Thymus (tissue), 11 donors: ENCODE measurements at regions not wholly inside any gene's neighbourhood (a gene's known extent, or its start where the extent isn't known, plus 50 kb on each side); places are given as distances from the start of the nearest gene placed in this dataset.

Source experiments
- DNase-seq, 9 donors: peaks; one replicate each; pipeline ENCODE4 v3.0.0-alpha.2; 2013; ENCODE audit warnings: low spot score in 9 of 9, low read depth in 6 of 9, missing footprints in 1 of 9
- H3K27ac ChIP-seq, 2 donors: one replicate each; pipeline ENCODE4 v1.5.1; 2013; ENCODE audit warnings: control low read depth in 1 of 2, low read depth in 1 of 2, low read length in 1 of 2, mild to moderate bottlenecking in 1 of 2, moderate library complexity in 1 of 2
- H3K27me3 ChIP-seq, 2 donors: one replicate each; pipeline ENCODE4 v1.5.1; 2013; ENCODE audit warnings: low read length in 1 of 2; ENCODE audit not compliant: control insufficient read depth in 2 of 2, insufficient read depth in 1 of 2
- H3K36me3 ChIP-seq, 2 donors: one replicate each; pipeline ENCODE4 v1.5.1; 2013; ENCODE audit warnings: low read length in 1 of 2, mild to moderate bottlenecking in 1 of 2, moderate library complexity in 1 of 2; ENCODE audit not compliant: control insufficient read depth in 2 of 2, insufficient read depth in 2 of 2
- H3K4me1 ChIP-seq, 2 donors: one replicate each; pipeline ENCODE4 v1.5.1; 2013; ENCODE audit warnings: low read length in 2 of 2; ENCODE audit not compliant: control insufficient read depth in 2 of 2, insufficient read depth in 2 of 2
- H3K4me3 ChIP-seq, 2 donors: one replicate each; pipeline ENCODE4 v1.5.1; 2013; ENCODE audit warnings: low read length in 2 of 2, control low read depth in 1 of 2, mild to moderate bottlenecking in 1 of 2
- H3K9me3 ChIP-seq, 2 donors: one replicate each; pipeline ENCODE4 v1.5.1; 2013; ENCODE audit warnings: low read length in 1 of 2, mild to moderate bottlenecking in 1 of 2; ENCODE audit not compliant: control insufficient read depth in 2 of 2, insufficient read depth in 1 of 2
- WGBS: extraction: QIAGEN DNeasy Blood & Tissue Kit; methylation state at CpG from one replicate; pipeline ENCODE4 v1.1.7; 2013; 5-methylcytosine and 5-hydroxymethylcytosine counted together
- donor health status: healthy.

GRCh38 chr5:43985411-43985810 lies 382.4 kb downstream of the NNT start:
- Histone ChIP-seq H3K4me3 (no peak overlapping the region), H3K9me3 (peaks cover 0 to 11% of the 10 kb centered on the region in 2 donors), H3K27ac (no peak overlapping the region), H3K4me1 (no peaks in the 10 kb centered on the region), H3K36me3 (no peaks in the 10 kb centered on the region), H3K27me3 (no peaks in the 10 kb centered on the region)
- no peak for DNase-seq
- WGBS = 77% methylated on average over 3 of the region's 3 CpGs

DNA sequence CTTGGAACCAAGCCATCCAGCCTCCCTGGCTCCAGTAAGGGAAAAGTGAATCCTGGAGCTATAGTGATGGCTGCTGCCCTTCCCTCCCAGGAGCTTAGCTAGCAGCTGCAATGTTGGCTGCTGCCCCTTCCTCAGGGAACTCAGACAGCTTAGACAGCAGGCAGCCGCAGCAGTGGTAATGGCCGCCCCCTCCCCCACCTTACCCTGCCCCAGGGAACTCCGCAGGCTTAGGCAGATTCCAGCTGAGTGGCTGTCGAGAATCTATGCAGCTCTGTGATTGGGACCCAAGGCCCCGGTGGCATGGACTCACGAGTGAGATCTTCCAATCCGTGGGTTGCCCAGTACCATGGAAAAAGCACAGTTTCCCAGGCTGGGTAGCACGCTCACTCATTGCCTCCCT lies 378.6 kb downstream of the NNT start:
- Histone ChIP-seq H3K27ac (no peak overlapping the region), H3K36me3 (no peaks in the 10 kb centered on the region), H3K27me3 (no peaks in the 10 kb centered on the region), H3K4me3 (no peak overlapping the region), H3K4me1 (no peaks in the 10 kb centered on the region), H3K9me3 (peaks cover 0 to 11% of the 10 kb centered on the region in 2 donors)
- WGBS = 93% methylated on average over 8 of the region's 8 CpGs
- no peak for DNase-seq

- Histone ChIP-seq H3K9me3 (no peaks in the 10 kb centered on the region), H3K4me3 (no peak overlapping the region), H3K4me1 (no peaks in the 10 kb centered on the region), H3K27me3 (no peaks in the 10 kb centered on the region), H3K36me3 (no peaks in the 10 kb centered on the region), H3K27ac (no peak overlapping the region)
- 92% methylated on average over 2 of the region's 2 CpGs for WGBS
- DNase-seq = no peak
Observed at GRCh38 chr5:43973908-43974307, 370.9 kb downstream of the NNT start.

- H3K4me3 ChIP-seq = no peak overlapping the region
- H3K27me3 ChIP-seq = no peaks in the 10 kb centered on the region
- H3K36me3 ChIP-seq = no peaks in the 10 kb centered on the region
- DNase-seq = no peak
- no peaks in the 10 kb centered on the region for H3K9me3 ChIP-seq
- 93% methylated on average over 2 of the region's 2 CpGs for WGBS
- no peaks in the 10 kb centered on the region for H3K4me1 ChIP-seq
- no peak overlapping the region for H3K27ac ChIP-seq
Observed at GRCh38 chr5:43973318-43973717, 370.3 kb downstream of the NNT start.

GRCh38 chr5:43967165-43967564 lies 364.2 kb downstream of the NNT start:
- Histone ChIP-seq H3K9me3 (peaks cover 1 to 9% of the 10 kb centered on the region in 2 donors), H3K36me3 (no peaks in the 10 kb centered on the region), H3K27ac (no peak overlapping the region), H3K4me3 (no peak overlapping the region), H3K4me1 (no peaks in the 10 kb centered on the region), H3K27me3 (no peaks in the 10 kb centered on the region)
- DNase-seq = no peak
- 92% methylated on average over 1 of the region's 1 CpG for WGBS

DNA sequence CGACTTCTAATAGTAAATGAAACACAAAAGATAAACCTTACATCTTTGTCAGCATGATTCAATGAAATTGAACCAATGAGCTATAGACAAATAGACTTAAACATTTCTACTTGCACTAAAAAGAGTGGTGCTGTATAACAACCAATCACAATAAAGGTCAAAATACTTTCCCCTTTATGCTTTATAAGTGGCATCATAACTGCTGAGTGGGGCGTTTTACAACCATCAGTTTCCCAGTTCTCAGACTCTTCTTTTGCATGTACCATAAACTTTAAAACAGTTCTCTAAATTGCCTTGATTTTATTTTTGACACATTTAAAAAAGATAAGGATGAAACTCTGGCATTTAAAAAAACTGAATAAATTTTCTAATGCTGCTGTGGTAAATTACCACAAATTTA lies 356.2 kb downstream of the NNT start:
- H3K27ac ChIP-seq = no peak overlapping the region
- H3K27me3 ChIP-seq = no peaks in the 10 kb centered on the region
- no peaks in the 10 kb centered on the region for H3K36me3 ChIP-seq
- 89% methylated on average over 2 of the region's 2 CpGs for WGBS
- no peak overlapping the region for H3K4me3 ChIP-seq
- H3K9me3 ChIP-seq = no peaks in the 10 kb centered on the region
- no peaks in the 10 kb centered on the region for H3K4me1 ChIP-seq
- no peak for DNase-seq

- Histone ChIP-seq H3K4me1 (no peaks in the 10 kb centered on the region), H3K36me3 (no peaks in the 10 kb centered on the region), H3K27me3 (no peaks in the 10 kb centered on the region), H3K4me3 (no peak overlapping the region), H3K9me3 (peaks cover 0 to 8% of the 10 kb centered on the region in 2 donors), H3K27ac (no peak overlapping the region)
- 85% methylated on average over 2 of the region's 2 CpGs for WGBS
- no peak for DNase-seq
Observed at GRCh38 chr5:43947935-43948334, 345.0 kb downstream of the NNT start.

- Histone ChIP-seq H3K27me3 (no peaks in the 10 kb centered on the region), H3K9me3 (peaks cover 0 to 7% of the 10 kb centered on the region in 2 donors), H3K36me3 (no peaks in the 10 kb centered on the region), H3K4me1 (no peaks in the 10 kb centered on the region), H3K4me3 (no peak overlapping the region), H3K27ac (no peak overlapping the region)
- no peak for DNase-seq
- 97% methylated on average over 1 of the region's 1 CpG for WGBS
Observed at GRCh38 chr5:43941806-43942205, 338.8 kb downstream of the NNT start.

- WGBS = 91% methylated on average over 2 of the region's 2 CpGs
- peaks cover 0 to 7% of the 10 kb centered on the region in 2 donors for H3K9me3 ChIP-seq
- DNase-seq = no peak
Observed at GRCh38 chr5:43940562-43940961, 337.6 kb downstream of the NNT start.

DNA sequence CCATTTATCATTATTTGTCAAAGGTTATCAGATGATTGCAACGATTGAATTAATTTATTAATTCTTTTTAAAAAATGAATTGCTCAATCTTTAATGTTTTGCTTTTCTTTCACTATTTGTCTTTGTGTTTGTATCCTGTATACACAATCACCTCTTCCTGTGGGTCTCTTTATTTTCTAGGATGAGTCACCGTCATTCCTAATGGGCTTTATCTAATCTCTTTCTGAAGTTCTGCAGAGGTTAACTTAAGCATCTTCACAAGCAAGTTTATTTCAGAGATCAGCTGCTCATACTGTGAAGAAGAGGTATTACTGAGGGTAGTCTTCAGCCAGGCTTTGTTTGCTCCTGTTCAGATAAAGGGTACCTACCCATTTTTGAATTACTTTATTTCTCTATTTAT lies 323.9 kb downstream of the NNT start:
- Histone ChIP-seq H3K27ac (no peak overlapping the region), H3K4me3 (no peak overlapping the region), H3K4me1 (no peaks in the 10 kb centered on the region), H3K27me3 (no peaks in the 10 kb centered on the region), H3K9me3 (peaks cover 0 to 4% of the 10 kb centered on the region in 2 donors), H3K36me3 (no peaks in the 10 kb centered on the region)
- 84% methylated on average over 2 of the region's 2 CpGs for WGBS
- no peak for DNase-seq

More at GRCh38 chr5:43940562-43940961, 337.6 kb downstream of the NNT start:
- no peaks in the 10 kb centered on the region for H3K27me3 ChIP-seq
- no peaks in the 10 kb centered on the region for H3K4me1 ChIP-seq
- H3K36me3 ChIP-seq = no peaks in the 10 kb centered on the region
- H3K27ac ChIP-seq = no peak overlapping the region
- H3K4me3 ChIP-seq = no peak overlapping the region
